CD4-positive, alpha-beta T cell (primary cell): ENCODE measurements at regions not wholly inside any gene's neighbourhood (a gene's known extent, or its start where the extent isn't known, plus 50 kb on each side); places are given as distances from the start of the nearest gene placed in this dataset.
"Not testable (repeated sequence)": the region's sequence is repeated elsewhere in the genome, so short reads cannot be mapped to it uniquely, and the experiment has no call there.

Experiments used
- ATAC-seq: fragments of 200-7000 bp; cut with Tn5 transposase; one replicate; pipeline ENCODE4 v1.10.0; 2022; ENCODE audit warnings: mild to moderate bottlenecking; ENCODE audit not compliant: poor library complexity
- CTCF ChIA-PET: fragments of 350-600 bp; sonication (Branson Sonifier 250); formaldehyde crosslinking; loops from one replicate; lab custom pipeline; 2021; ENCODE audit warnings: antibody characterized with exemption, inconsistent platforms; lab: Charles Lee
- POLR2A ChIA-PET: fragments of 350-600 bp; sonication (Branson Sonifier 250); formaldehyde crosslinking; loops from one replicate; lab custom pipeline; 2021; ENCODE audit warnings: antibody characterized with exemption, inconsistent platforms; lab: Charles Lee
- DNase-seq, 14 experiments: peaks; one replicate each; pipeline ENCODE4 v3.0.0-alpha.2; 2013 to 2020; ENCODE audit warnings: mixed read lengths in 2 of 14
- H3K27ac ChIP-seq, 2 donors: one replicate each; pipeline versions ENCODE4 v1.5.1 to v1.7.0; 2013; ENCODE audit warnings: low read length in 2 of 2, low read depth in 1 of 2, mild to moderate bottlenecking in 1 of 2
- H3K27me3 ChIP-seq, 2 experiments: 1 replicate in 1 of 2; 2 replicates in 1 of 2; pipeline versions ENCODE4 v1.6.1 to v1.7.0; 2013; ENCODE audit warnings: low read length in 2 of 2, control low read depth in 1 of 2, mild to moderate bottlenecking in 1 of 2, moderate library complexity in 1 of 2; ENCODE audit not compliant: insufficient read depth in 2 of 2, control insufficient read depth in 1 of 2
- H3K36me3 ChIP-seq: one replicate; pipeline ENCODE4 v1.6.1; 2013; ENCODE audit warnings: low read length, control low read depth; ENCODE audit not compliant: insufficient read depth
- H3K4me1 ChIP-seq: one replicate; pipeline ENCODE4 v1.6.1; 2013; ENCODE audit warnings: low read length, control low read depth; ENCODE audit not compliant: insufficient read depth
- H3K4me3 ChIP-seq: one replicate; pipeline ENCODE4 v1.5.1; 2013; ENCODE audit warnings: mild to moderate bottlenecking, low read length, moderate library complexity
- H3K9me3 ChIP-seq, 2 experiments: 1 replicate in 1 of 2; 2 replicates in 1 of 2; pipeline versions ENCODE4 v1.6.1 to v1.7.0; 2013; ENCODE audit warnings: low read length in 2 of 2, mild to moderate bottlenecking in 2 of 2, control low read depth in 1 of 2, moderate library complexity in 1 of 2; ENCODE audit not compliant: control insufficient read depth in 1 of 2, insufficient read depth in 1 of 2
- H3K27ac Mint-ChIP-seq: one replicate; pipeline ENCODE4 v1.8.0; 2020; ENCODE audit warnings: mixed read lengths
- H3K27me3 Mint-ChIP-seq: one replicate; pipeline ENCODE4 v1.8.0; 2021; ENCODE audit warnings: mixed read lengths
- H3K36me3 Mint-ChIP-seq: one replicate; pipeline ENCODE4 v1.8.0; 2021; ENCODE audit warnings: low read depth, mixed read lengths
- H3K4me1 Mint-ChIP-seq: one replicate; pipeline ENCODE4 v1.8.0; 2021; ENCODE audit warnings: low read depth, mixed read lengths
- H3K4me3 Mint-ChIP-seq: one replicate; pipeline ENCODE4 v1.8.0; 2020; ENCODE audit warnings: mild to moderate bottlenecking, mixed read lengths
- H3K9me3 Mint-ChIP-seq: one replicate; pipeline ENCODE4 v1.8.0; 2020; ENCODE audit warnings: mixed read lengths
- CTCF ChIP-seq: fragments of 200-600 bp; IDR thresholded peaks from one replicate; pipeline ENCODE4 v1.8.0; 2022; ENCODE audit warnings: antibody characterized with exemption, mild to moderate bottlenecking
- intact Hi-C, 2 experiments: fragments of 100-400 bp; cut with DNase I in 1 of 2; cut with micrococcal nuclease in 1 of 2; formaldehyde crosslinking; loops; one replicate each; pipeline versions ENCODE4 v1.15.1 to v1.9.0; 2023 to 2025; cut with DNase I, micrococcal nuclease

GRCh38 chr5:103981592-103981991 lies 419.0 kb upstream of the NUDT12 start:
- Histone ChIP-seq H3K9me3 (peaks cover 0 to 12% of the 10 kb centered on the region in 2 experiments), H3K27me3 (no peaks in the 10 kb centered on the region), H3K27ac (no peak overlapping the region), H3K4me3 (no peak overlapping the region), H3K36me3 (no peaks in the 10 kb centered on the region), H3K4me1 (no peaks in the 10 kb centered on the region)
- no peak overlapping the region for H3K27ac Mint-ChIP-seq
- H3K27me3 Mint-ChIP-seq, result no peaks in the 10 kb centered on the region
- POLR2A ChIA-PET, result no interaction called here
- TF ChIP-seq CTCF, result no peak
- CTCF ChIA-PET, result no interaction called here
- DNase-seq (no peak), ATAC-seq (no peak)
- peaks cover 6% of the 10 kb centered on the region for H3K9me3 Mint-ChIP-seq
- H3K36me3 Mint-ChIP-seq, result no peaks in the 10 kb centered on the region
- intact Hi-C loops, result no loop called here
- no peak overlapping the region for H3K4me3 Mint-ChIP-seq
- H3K4me1 Mint-ChIP-seq, result no peaks in the 10 kb centered on the region

GRCh38 chr5:103973669-103974068 lies 411.1 kb upstream of the NUDT12 start:
- H3K9me3 Mint-ChIP-seq, result peaks cover 15% of the 10 kb centered on the region
- intact Hi-C loops, result no loop called here

GRCh38 chr5:103966295-103966694 lies 403.7 kb upstream of the NUDT12 start:
- H3K36me3 Mint-ChIP-seq, H3K9me3 Mint-ChIP-seq, H3K27me3 ChIP-seq, H3K27me3 Mint-ChIP-seq, H3K4me1 ChIP-seq, ATAC-seq, H3K4me3 ChIP-seq, H3K27ac Mint-ChIP-seq, intact Hi-C loops, POLR2A ChIA-PET, H3K4me1 Mint-ChIP-seq, H3K27ac ChIP-seq, H3K4me3 Mint-ChIP-seq, H3K36me3 ChIP-seq, CTCF ChIA-PET, DNase-seq: not testable (repeated sequence)
- peaks cover 10 to 17% of the 10 kb centered on the region in 2 experiments for H3K9me3 ChIP-seq

More at GRCh38 chr5:103973669-103974068, 411.1 kb upstream of the NUDT12 start:
- H3K36me3 ChIP-seq, result no peaks in the 10 kb centered on the region
- no peaks in the 10 kb centered on the region for H3K4me1 ChIP-seq
- ChIA-PET CTCF (no interaction called here), POLR2A (no interaction called here)
- H3K27ac ChIP-seq, result no peak overlapping the region
- no peaks in the 10 kb centered on the region for H3K27me3 Mint-ChIP-seq
- no peaks in the 10 kb centered on the region for H3K36me3 Mint-ChIP-seq
- H3K27ac Mint-ChIP-seq, result no peak overlapping the region
- H3K27me3 ChIP-seq, result no peaks in the 10 kb centered on the region
- H3K4me3 ChIP-seq, result no peak overlapping the region
- H3K9me3 ChIP-seq, result peaks cover 0 to 12% of the 10 kb centered on the region in 2 experiments
- H3K4me1 Mint-ChIP-seq, result no peaks in the 10 kb centered on the region
- DNase-seq (no peak), ATAC-seq (no peak)
- H3K4me3 Mint-ChIP-seq, result no peak overlapping the region
- TF ChIP-seq CTCF, result no peak

- Mint-ChIP-seq H3K36me3 (no peaks in the 10 kb centered on the region), H3K9me3 (peaks cover 6% of the 10 kb centered on the region), H3K4me1 (no peaks in the 10 kb centered on the region), H3K27ac (no peak overlapping the region), H3K4me3 (no peak overlapping the region), H3K27me3 (no peaks in the 10 kb centered on the region)
- H3K9me3 ChIP-seq, result peaks cover 4 to 10% of the 10 kb centered on the region in 2 experiments
- H3K4me3 ChIP-seq, result no peak overlapping the region
- H3K36me3 ChIP-seq, result no peaks in the 10 kb centered on the region
- no peaks in the 10 kb centered on the region for H3K4me1 ChIP-seq
- no peak overlapping the region for H3K27ac ChIP-seq
- ChIA-PET CTCF (no interaction called here), POLR2A (no interaction called here)
- no peaks in the 10 kb centered on the region for H3K27me3 ChIP-seq
- intact Hi-C loops, result no loop called here
- no peak for TF ChIP-seq CTCF
- no peak for ATAC-seq
- DNase-seq, result no peak
Measured at GRCh38 chr5:103962023-103962422, 399.4 kb upstream of the NUDT12 start.
